Mesenchymal stem cell (in vitro differentiated cells and primary cell): ENCODE measurements at regions not wholly inside any gene's neighbourhood (a gene's known extent, or its start where the extent isn't known, plus 50 kb on each side); places are given as distances from the start of the nearest gene placed in this dataset.
"Not testable (repeated sequence)": the region's sequence is repeated elsewhere in the genome, so short reads cannot be mapped to it uniquely, and the experiment has no call there.

ENCODE experiments used
- DNase-seq: peaks from one replicate; pipeline ENCODE4 v3.0.0-alpha.2; 2013
- H2AFZ ChIP-seq: one replicate; pipeline ENCODE4 v1.6.1; 2013; ENCODE audit warnings: low read depth, mild to moderate bottlenecking, control low read depth, inconsistent platforms, low read length, moderate library complexity
- H2AK5ac ChIP-seq: 2 replicates; pipeline ENCODE4 v1.6.1; 2013; ENCODE audit warnings: low read length, moderate library complexity, mild to moderate bottlenecking, inconsistent platforms; ENCODE audit not compliant: severe bottlenecking
- H2BK120ac ChIP-seq: one replicate; pipeline ENCODE4 v1.6.1; 2013; ENCODE audit warnings: low read depth, mild to moderate bottlenecking, inconsistent platforms, low read length, moderate library complexity
- H2BK12ac ChIP-seq, 2 experiments: one replicate each; pipeline ENCODE4 v1.6.1; 2013; ENCODE audit warnings: inconsistent platforms in 2 of 2, low read length in 2 of 2, mild to moderate bottlenecking in 2 of 2, moderate library complexity in 2 of 2, control low read depth in 1 of 2
- H2BK15ac ChIP-seq: one replicate; pipeline ENCODE4 v1.6.1; 2013; ENCODE audit warnings: mild to moderate bottlenecking, low read depth, inconsistent platforms; ENCODE audit not compliant: poor library complexity, severe bottlenecking
- H2BK5ac ChIP-seq: 2 replicates; pipeline ENCODE4 v1.6.1; 2013; ENCODE audit warnings: low read depth, mild to moderate bottlenecking, low read length, control low read depth, inconsistent platforms; ENCODE audit not compliant: poor library complexity, severe bottlenecking
- H3K14ac ChIP-seq, 2 experiments: one replicate each; pipeline ENCODE4 v1.6.1; 2013; ENCODE audit warnings: inconsistent platforms in 2 of 2, low read length in 2 of 2, control low read depth in 1 of 2, mild to moderate bottlenecking in 1 of 2, moderate library complexity in 1 of 2
- H3K18ac ChIP-seq, 2 experiments: one replicate each; pipeline ENCODE4 v1.6.1; 2013; ENCODE audit warnings: inconsistent platforms in 2 of 2, low read length in 2 of 2, control low read depth in 1 of 2, low read depth in 1 of 2, mild to moderate bottlenecking in 1 of 2
- H3K23ac ChIP-seq, 2 experiments: one replicate each; pipeline ENCODE4 v1.6.1; 2013; ENCODE audit warnings: inconsistent platforms in 2 of 2, low read length in 2 of 2, mild to moderate bottlenecking in 2 of 2, moderate library complexity in 2 of 2, control low read depth in 1 of 2
- H3K27ac ChIP-seq: 2 replicates; pipeline ENCODE4 v1.5.1; 2013; ENCODE audit warnings: mild to moderate bottlenecking, moderate library complexity, low read length, control low read depth, inconsistent platforms; ENCODE audit not compliant: poor library complexity, severe bottlenecking
- H3K27me3 ChIP-seq, 2 experiments: 2 replicates each; pipeline versions ENCODE4 v1.6.1 to v1.7.0; 2013; ENCODE audit warnings: low read length in 2 of 2, mild to moderate bottlenecking in 2 of 2, moderate library complexity in 2 of 2, control low read depth in 1 of 2, inconsistent platforms in 1 of 2; ENCODE audit not compliant: control insufficient read depth in 1 of 2, insufficient read depth in 1 of 2
- H3K36me3 ChIP-seq, 2 experiments: 2 replicates each; pipeline versions ENCODE4 v1.6.1 to v1.7.0; 2013; ENCODE audit warnings: low read length in 2 of 2, control low read depth in 1 of 2, inconsistent platforms in 1 of 2, low read depth in 1 of 2, mild to moderate bottlenecking in 1 of 2; ENCODE audit not compliant: insufficient read depth in 2 of 2, control insufficient read depth in 1 of 2
- H3K4ac ChIP-seq, 2 experiments: one replicate each; pipeline ENCODE4 v1.6.1; 2013; ENCODE audit warnings: inconsistent platforms in 2 of 2, low read length in 2 of 2, mild to moderate bottlenecking in 2 of 2, moderate library complexity in 2 of 2, control low read depth in 1 of 2, low read depth in 1 of 2
- H3K4me1 ChIP-seq: 2 replicates; pipeline ENCODE4 v1.6.1; 2013; ENCODE audit warnings: low read depth, low read length, control low read depth; ENCODE audit not compliant: control insufficient read depth, insufficient read depth
- H3K4me2 ChIP-seq: 2 replicates; pipeline ENCODE4 v1.6.1; 2013; ENCODE audit warnings: low read length, mild to moderate bottlenecking, inconsistent platforms; ENCODE audit not compliant: poor library complexity, severe bottlenecking
- H3K4me3 ChIP-seq, 2 experiments: 2 replicates each; pipeline versions ENCODE4 v1.5.1 to v1.7.0; 2013; ENCODE audit warnings: low read length in 2 of 2, mild to moderate bottlenecking in 2 of 2, control low read depth in 1 of 2, low read depth in 1 of 2; ENCODE audit not compliant: insufficient read depth in 1 of 2
- H3K79me1 ChIP-seq: replicated peaks from 2 replicates; pipeline ENCODE4 v1.6.1; 2013; ENCODE audit warnings: mild to moderate bottlenecking, control low read depth, low read length, inconsistent platforms; ENCODE audit not compliant: poor library complexity, severe bottlenecking
- H3K9ac ChIP-seq: 2 replicates; pipeline ENCODE4 v1.7.0; 2013; ENCODE audit warnings: mild to moderate bottlenecking, low read length, moderate library complexity
- H3K9me3 ChIP-seq: 2 replicates; pipeline ENCODE4 v1.7.0; 2013; ENCODE audit warnings: mild to moderate bottlenecking, low read length; ENCODE audit not compliant: control insufficient read depth
- H4K8ac ChIP-seq: one replicate; pipeline ENCODE4 v1.6.1; 2013; ENCODE audit warnings: inconsistent platforms, mild to moderate bottlenecking, low read length, moderate library complexity
- H4K91ac ChIP-seq: one replicate; pipeline ENCODE4 v1.6.1; 2013; ENCODE audit warnings: mild to moderate bottlenecking, low read length, inconsistent platforms
- WGBS: methylation state at CpG from one replicate; pipeline ENCODE4 v1.1.7; 2013; ENCODE audit warnings: mixed read lengths; 5-methylcytosine and 5-hydroxymethylcytosine counted together

DNA sequence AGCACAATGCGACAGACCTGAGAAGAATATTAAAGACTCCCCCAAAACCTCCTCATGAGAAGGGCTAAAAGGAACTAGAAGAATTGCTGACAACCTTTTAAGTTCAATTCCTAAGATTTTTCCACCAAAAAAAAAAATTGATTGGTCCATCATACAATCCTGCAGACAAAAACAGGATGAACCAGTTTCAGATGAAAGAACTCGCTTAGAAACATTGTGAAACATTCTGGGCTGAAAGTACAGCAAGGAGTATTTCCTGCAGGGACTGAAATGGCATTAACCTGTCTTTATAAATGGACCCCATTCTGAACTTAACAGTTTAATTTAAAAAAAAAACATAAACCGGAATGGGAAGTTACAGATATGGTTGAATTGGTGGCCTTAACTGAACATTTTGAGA is 96.0 kb upstream of the FAM174B start:
- H3K9me3 ChIP-seq = no peaks in the 10 kb centered on the region
- no peak overlapping the region for H3K9ac ChIP-seq
- H3K4ac ChIP-seq = no peak overlapping the region
- H2BK5ac ChIP-seq = no peak overlapping the region
- H3K18ac ChIP-seq = no peak overlapping the region
- H3K27me3 ChIP-seq = no peaks in the 10 kb centered on the region
- H3K79me1 ChIP-seq = no peaks in the 10 kb centered on the region
- WGBS = 78% methylated on average over 2 of the region's 3 CpGs
- DNase-seq = no peak
- H2BK15ac ChIP-seq = no peak overlapping the region
- H2BK12ac ChIP-seq = no peak overlapping the region
- no peak overlapping the region for H4K8ac ChIP-seq
- no peak overlapping the region for H3K4me3 ChIP-seq
- H2BK120ac ChIP-seq = no peak overlapping the region
- no peaks in the 10 kb centered on the region for H3K36me3 ChIP-seq
- no peak overlapping the region for H2AK5ac ChIP-seq
- no peak overlapping the region for H3K4me2 ChIP-seq
- H4K91ac ChIP-seq = no peak overlapping the region
- no peak overlapping the region for H2AFZ ChIP-seq
- no peak overlapping the region for H3K14ac ChIP-seq
- no peak overlapping the region for H3K23ac ChIP-seq
- no peaks in the 10 kb centered on the region for H3K4me1 ChIP-seq
- no peak overlapping the region for H3K27ac ChIP-seq

DNA sequence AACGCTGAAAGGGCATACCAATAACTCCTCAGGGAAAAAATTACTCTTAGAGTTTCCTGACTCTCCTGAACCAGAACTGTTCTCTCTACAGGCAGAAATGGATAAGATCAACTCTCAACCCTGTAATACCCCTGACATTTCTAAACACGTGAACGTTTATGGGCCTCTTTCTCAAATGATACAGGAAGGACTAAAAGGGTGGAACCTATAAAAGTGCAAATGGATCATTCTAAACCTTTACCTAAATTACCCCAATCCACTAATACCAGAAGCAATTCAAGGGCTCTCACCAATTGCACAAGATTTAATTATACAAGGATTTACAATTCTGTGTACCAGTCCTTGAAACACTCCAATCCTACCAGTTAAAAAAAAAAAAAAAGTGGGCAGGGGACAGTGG is 98.0 kb upstream of the FAM174B start:
- Histone ChIP-seq H3K9ac (no peak overlapping the region), H2BK15ac (no peak overlapping the region), H4K8ac (no peak overlapping the region), H3K36me3 (no peaks in the 10 kb centered on the region), H2AFZ (no peak overlapping the region), H3K27me3 (no peaks in the 10 kb centered on the region), H3K4ac (no peak overlapping the region), H2BK120ac (no peak overlapping the region), H3K18ac (no peak overlapping the region), H2BK12ac (no peak overlapping the region), H3K23ac (no peak overlapping the region), H3K27ac (no peak overlapping the region), H3K79me1 (no peaks in the 10 kb centered on the region), H2BK5ac (no peak overlapping the region), H3K9me3 (no peaks in the 10 kb centered on the region), H4K91ac (no peak overlapping the region), H2AK5ac (no peak overlapping the region), H3K4me2 (no peak overlapping the region), H3K4me3 (no peak overlapping the region), H3K14ac (no peak overlapping the region), H3K4me1 (no peaks in the 10 kb centered on the region)
- no peak for DNase-seq
- WGBS = 68% methylated on average over 3 of the region's 3 CpGs

GRCh38 chr15:92763459-92763858 is 107.9 kb upstream of the FAM174B start:
- Histone ChIP-seq H3K4me2 (no peak overlapping the region), H3K23ac (no peak overlapping the region), H3K18ac (no peak overlapping the region), H3K9ac (no peak overlapping the region), H3K9me3 (no peaks in the 10 kb centered on the region), H2BK120ac (no peak overlapping the region), H3K4ac (no peak overlapping the region), H4K8ac (no peak overlapping the region), H3K4me3 (no peak overlapping the region), H3K36me3 (no peaks in the 10 kb centered on the region), H3K4me1 (no peaks in the 10 kb centered on the region), H3K14ac (no peak overlapping the region), H3K27ac (no peak overlapping the region), H2AK5ac (no peak overlapping the region), H2BK15ac (no peak overlapping the region), H2BK12ac (no peak overlapping the region), H2AFZ (no peak overlapping the region), H2BK5ac (no peak overlapping the region), H3K27me3 (no peaks in the 10 kb centered on the region), H3K79me1 (no peaks in the 10 kb centered on the region), H4K91ac (no peak overlapping the region)
- 80% methylated on average over 5 of the region's 5 CpGs for WGBS
- DNase-seq = no peak

GRCh38 chr15:92768131-92768530 is 112.6 kb upstream of the FAM174B start:
- not testable (repeated sequence) for H4K91ac ChIP-seq, H3K27ac ChIP-seq, H3K9ac ChIP-seq, H2AK5ac ChIP-seq, H2BK5ac ChIP-seq, H3K4me1 ChIP-seq, H3K27me3 ChIP-seq, H3K14ac ChIP-seq, H2BK120ac ChIP-seq, H3K4ac ChIP-seq, H3K9me3 ChIP-seq, DNase-seq, H3K4me2 ChIP-seq, H4K8ac ChIP-seq, H2BK12ac ChIP-seq, H3K36me3 ChIP-seq, H3K18ac ChIP-seq, H2BK15ac ChIP-seq, H2AFZ ChIP-seq, H3K4me3 ChIP-seq, H3K79me1 ChIP-seq, H3K23ac ChIP-seq
- 96% methylated on average over 26 of the region's 35 CpGs for WGBS
